ENCODE measurements at regions not wholly inside any gene's neighbourhood (a gene's known extent, or its start where the extent isn't known, plus 50 kb on each side); places are given as distances from the start of the nearest gene placed in this dataset.
A peak's percentile ranks its signal among the peaks of the same experiment; 100 is the strongest.
"Not testable (repeated sequence)": the region's sequence is repeated elsewhere in the genome, so short reads cannot be mapped to it uniquely, and the experiment has no call there.

- CTCF ChIA-PET = interaction anchor here (0.6 kb wide), 1 partner anchor 13 kb away, joined by 3 read pairs; no protein-coding TSS in a partner anchor
- POLR2A ChIA-PET; H3K36me3 ChIP-seq (ENCODE audit: control insufficient read depth in 2 of 2, insufficient read depth in 1 of 2, low read length in 2 of 2); H3K9me3 ChIP-seq (ENCODE audit: control insufficient read depth, insufficient read depth, low read depth, low read length); H3K4me1 ChIP-seq (ENCODE audit: control insufficient read depth, insufficient read depth, low read length); H3K27ac ChIP-seq (ENCODE audit: extremely low read depth, low read depth, low read length); H3K4me3 ChIP-seq (ENCODE audit: low read depth, low read length): not testable (repeated sequence)
- TF ChIP-seq KLF1 (tag by site-specific recombination; IDR thresholded peaks at IDR 0.05) = peak; percentile 46; the same call in 1 of the 2 replicates
- 0 out of 2 replicates have a peak, but pooled peaks have one; percentile 21 for TF ChIP-seq ZNF362 (tag by site-specific recombination; IDR thresholded peaks at IDR 0.05)
These were observed 127.0 kb downstream of the TMX1 start for GRCh38 chr14:51366866-51367599.

- H3K4me3 ChIP-seq (ENCODE audit: low read depth, low read length) = no peak overlapping the region
- ChIA-PET CTCF (interaction anchor here (0.6 kb wide), 1 partner anchor 12 kb away, joined by 3 read pairs; no protein-coding TSS in a partner anchor), POLR2A (no interaction called here)
- H3K9me3 ChIP-seq (ENCODE audit: control insufficient read depth, insufficient read depth, low read depth, low read length) = no peaks in the 10 kb centered on the region
- no peak overlapping the region for H3K27ac ChIP-seq (ENCODE audit: extremely low read depth, low read depth, low read length)
- TF ChIP-seq ZNF404 (tag by site-specific recombination; IDR thresholded peaks at IDR 0.05) = no peak
- no peaks in the 10 kb centered on the region for H3K36me3 ChIP-seq (ENCODE audit: control insufficient read depth in 2 of 2, insufficient read depth in 1 of 2, low read length in 2 of 2)
- peaks cover 8% of the 10 kb centered on the region; the same call in 1 of the 2 replicates for H3K4me1 ChIP-seq (ENCODE audit: control insufficient read depth, insufficient read depth, low read length)
These were observed 127.5 kb downstream of the TMX1 start for GRCh38 chr14:51367600-51367931.

GRCh38 chr14:51368721-51369163 lies 128.7 kb downstream of the TMX1 start:
- H3K36me3 ChIP-seq (ENCODE audit: control insufficient read depth in 2 of 2, insufficient read depth in 1 of 2, low read length in 2 of 2) = no peaks in the 10 kb centered on the region
- TF ChIP-seq ZBTB48 (tag by site-specific recombination; IDR thresholded peaks at IDR 0.05) (no peak), ZNF704 (tag by site-specific recombination; IDR thresholded peaks at IDR 0.05) (no peak), ZNF140 (tag by site-specific recombination; IDR thresholded peaks at IDR 0.05) (no peak), ZBTB7A (tag by site-specific recombination; IDR thresholded peaks at IDR 0.05; ENCODE audit: low read depth) (no peak), ELK4 (IDR thresholded peaks at IDR 0.05; ENCODE audit: borderline replicate concordance, low read depth, low read length) (no peak), ZNF677 (tag by site-specific recombination; IDR thresholded peaks at IDR 0.05) (no peak), ZEB2 (tag by site-specific recombination; IDR thresholded peaks at IDR 0.05) (no peak), ZNF585B (tag by site-specific recombination; IDR thresholded peaks at IDR 0.05) (no peak), BCL11B (tag by site-specific recombination; IDR thresholded peaks at IDR 0.05; ENCODE audit: low read depth) (no peak), ZNF645 (tag by site-specific recombination; IDR thresholded peaks at IDR 0.05) (no peak), ZBTB49 (tag by site-specific recombination; IDR thresholded peaks at IDR 0.05; ENCODE audit: low read depth) (no peak), ZNF362 (tag by site-specific recombination; IDR thresholded peaks at IDR 0.05) (no peak), ZNF121 (tag by site-specific recombination; IDR thresholded peaks at IDR 0.05) (no peak), ZNF169 (tag by site-specific recombination; IDR thresholded peaks at IDR 0.05) (no peak), ZNF623 (tag by site-specific recombination; IDR thresholded peaks at IDR 0.05) (no peak)
- POLR2A ChIA-PET = no interaction called here
- H3K27ac ChIP-seq (ENCODE audit: extremely low read depth, low read depth, low read length) = no peak overlapping the region
- no peaks in the 10 kb centered on the region for H3K9me3 ChIP-seq (ENCODE audit: control insufficient read depth, insufficient read depth, low read depth, low read length)
- CTCF ChIA-PET = no interaction called here
- no peak overlapping the region for H3K4me3 ChIP-seq (ENCODE audit: low read depth, low read length)
- H3K4me1 ChIP-seq (ENCODE audit: control insufficient read depth, insufficient read depth, low read length) = peaks cover 8% of the 10 kb centered on the region; the same call in 1 of the 2 replicates
